ENCODE measurements at regions not wholly inside any gene's neighbourhood (a gene's known extent, or its start where the extent isn't known, plus 50 kb on each side); places are given as distances from the start of the nearest gene placed in this dataset.

GRCh38 chr20:61128701-61129269 lies 123.3 kb upstream of the CDH4 start:
- peaks cover 17% of the 10 kb centered on the region for H3K4me1 ChIP-seq
- H3K4me2 ChIP-seq, result no peak overlapping the region
- TF ChIP-seq NR3C1 (IDR thresholded peaks at IDR 0.05) (no peak), ESRRA (IDR thresholded peaks at IDR 0.05; ENCODE audit: borderline replicate concordance, low read length) (no peak), MYC (IDR thresholded peaks at IDR 0.05; ENCODE audit: borderline replicate concordance, low read length) (no peak), HOXA7 (CRISPR knock-in tag; IDR thresholded peaks at IDR 0.05) (no peak), PHF8 (IDR thresholded peaks at IDR 0.05; ENCODE audit: borderline replicate concordance, low read depth) (no peak), CHD4 (IDR thresholded peaks at IDR 0.05; ENCODE audit: borderline replicate concordance) (no peak), TFCP2L1 (CRISPR knock-in tag; IDR thresholded peaks at IDR 0.05) (no peak), REST (IDR thresholded peaks at IDR 0.05) (no peak), ZC3H11A (IDR thresholded peaks at IDR 0.05) (no peak), KDM5A (IDR thresholded peaks at IDR 0.05) (no peak)
- TF ChIP-seq, protein P1, sequence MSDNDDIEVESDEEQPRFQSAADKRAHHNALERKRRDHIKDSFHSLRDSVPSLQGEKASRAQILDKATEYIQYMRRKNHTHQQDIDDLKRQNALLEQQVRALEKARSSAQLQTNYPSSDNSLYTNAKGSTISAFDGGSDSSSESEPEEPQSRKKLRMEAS (IDR thresholded peaks at IDR 0.05), result no peak
- TF ChIP-seq, protein P2, sequence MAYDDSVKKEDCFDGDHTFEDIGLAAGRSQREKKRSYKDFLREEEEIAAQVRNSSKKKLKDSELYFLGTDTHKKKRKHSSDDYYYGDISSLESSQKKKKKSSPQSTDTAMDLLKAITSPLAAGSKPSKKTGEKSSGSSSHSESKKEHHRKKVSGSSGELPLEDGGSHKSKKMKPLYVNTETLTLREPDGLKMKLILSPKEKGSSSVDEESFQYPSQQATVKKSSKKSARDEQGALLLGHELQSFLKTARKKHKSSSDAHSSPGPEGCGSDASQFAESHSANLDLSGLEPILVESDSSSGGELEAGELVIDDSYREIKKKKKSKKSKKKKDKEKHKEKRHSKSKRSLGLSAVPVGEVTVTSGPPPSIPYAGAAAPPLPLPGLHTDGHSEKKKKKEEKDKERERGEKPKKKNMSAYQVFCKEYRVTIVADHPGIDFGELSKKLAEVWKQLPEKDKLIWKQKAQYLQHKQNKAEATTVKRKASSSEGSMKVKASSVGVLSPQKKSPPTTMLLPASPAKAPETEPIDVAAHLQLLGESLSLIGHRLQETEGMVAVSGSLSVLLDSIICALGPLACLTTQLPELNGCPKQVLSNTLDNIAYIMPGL (CRISPR knock-in tag; IDR thresholded peaks at IDR 0.05; ENCODE audit: borderline replicate concordance), result no peak
- DNase-seq (ENCODE audit: low read depth in 1 of 2, low spot score in 1 of 2) (no peak), FAIRE-seq (no peak), ATAC-seq (no peak)
- WGBS (ENCODE audit: missing lambda C conversion rate), result 89% methylated on average over 14 of the region's 14 CpGs
- no peak overlapping the region for H3K4me3 ChIP-seq
- no peaks in the 10 kb centered on the region for H3K9me3 ChIP-seq
- POLR2A ChIA-PET, result no interaction called here
- peak overlapping the region; percentile 21 to 76; a peak in 5 of 6 replicates for H3K27ac ChIP-seq
- CTCF ChIA-PET, result interaction anchor here (0.5 to 3.2 kb wide), 8 partner anchors 8 to 126 kb away, joined by 3 to 10 read pairs (median 4); no protein-coding TSS in a partner anchor

- Histone ChIP-seq H3K27ac (peak overlapping the region in 1 of 2 experiments; percentile 76; a peak in 2 of 6 replicates), H3K4me2 (no peak overlapping the region), H3K9me3 (no peaks in the 10 kb centered on the region), H3K4me1 (peaks cover 17% of the 10 kb centered on the region), H3K4me3 (no peak overlapping the region)
- WGBS (ENCODE audit: missing lambda C conversion rate), result 89% methylated on average over 12 of the region's 12 CpGs
- no peak for DNase-seq (ENCODE audit: low read depth in 1 of 2, low spot score in 1 of 2)
- TF ChIP-seq GATA3 (IDR thresholded peaks at IDR 0.05; ENCODE audit: borderline replicate concordance) (no peak), FOSL2 (IDR thresholded peaks at IDR 0.05) (no peak), FOSL2 (CRISPR knock-in tag; IDR thresholded peaks at IDR 0.05) (no peak), CBX8 (IDR thresholded peaks at IDR 0.05) (no peak), EP300 (IDR thresholded peaks at IDR 0.05) (no peak), SMC3 (IDR thresholded peaks at IDR 0.05) (no peak), EHF (CRISPR knock-in tag; IDR thresholded peaks at IDR 0.05) (no peak), RFX5 (IDR thresholded peaks at IDR 0.05) (no peak), CBX2 (IDR thresholded peaks at IDR 0.05; ENCODE audit: borderline replicate concordance, low read depth) (no peak), CHD4 (IDR thresholded peaks at IDR 0.05; ENCODE audit: borderline replicate concordance) (no peak), KDM5A (IDR thresholded peaks at IDR 0.05) (no peak), RARB (CRISPR knock-in tag; IDR thresholded peaks at IDR 0.05) (no peak), ATOH8 (CRISPR knock-in tag; IDR thresholded peaks at IDR 0.05; ENCODE audit: low read depth) (no peak), NPAS2 (CRISPR knock-in tag; IDR thresholded peaks at IDR 0.05; ENCODE audit: borderline replicate concordance) (no peak), ESRRA (IDR thresholded peaks at IDR 0.05; ENCODE audit: borderline replicate concordance, low read length) (no peak), HOXB13 (CRISPR knock-in tag; IDR thresholded peaks at IDR 0.05; ENCODE audit: low read depth) (no peak), RAD21 (conservative IDR thresholded peaks at IDR 0.05 in 1 of 2, IDR thresholded peaks at IDR 0.05 in 1 of 2) (no peak), POLR2A (IDR thresholded peaks at IDR 0.05; ENCODE audit: low read length) (no peak), HEYL (CRISPR knock-in tag; IDR thresholded peaks at IDR 0.05) (no peak), KDM1A (IDR thresholded peaks at IDR 0.05; ENCODE audit: low read depth) (no peak)
- TF ChIP-seq, protein P2 (CRISPR knock-in tag; IDR thresholded peaks at IDR 0.05; ENCODE audit: borderline replicate concordance), result no peak
- ATAC-seq, result no peak
- no peak for FAIRE-seq
- ChIA-PET CTCF (interaction anchor here (1.0 to 3.2 kb wide), 6 partner anchors 7 to 100 kb away, joined by 4 to 10 read pairs (median 6); no protein-coding TSS in a partner anchor), POLR2A (no interaction called here)
Measured at GRCh38 chr20:61129311-61129710, 122.8 kb upstream of the CDH4 start.
